GM12864 (cell line): ENCODE measurements at regions not wholly inside any gene's neighbourhood (a gene's known extent, or its start where the extent isn't known, plus 50 kb on each side); places are given as distances from the start of the nearest gene placed in this dataset.

Experiments used
- DNase-seq: peaks from one replicate; pipeline ENCODE4 v3.0.0-alpha.2; 2011; ENCODE audit warnings: low read depth
- H3K4me3 ChIP-seq: 2 replicates; pipeline ENCODE4 v1.5.1; 2011; ENCODE audit warnings: mild to moderate bottlenecking, low read depth, low read length, control low read depth
- TF ChIP-seq, protein P1 (sequence below): IDR thresholded peaks from 2 replicates; pipeline ENCODE4 v1.5.1; 2011; ENCODE audit warnings: low read depth, mild to moderate bottlenecking, moderate library complexity, low read length, control low read depth, inconsistent platforms; ENCODE audit errors: missing control alignments

DNA sequence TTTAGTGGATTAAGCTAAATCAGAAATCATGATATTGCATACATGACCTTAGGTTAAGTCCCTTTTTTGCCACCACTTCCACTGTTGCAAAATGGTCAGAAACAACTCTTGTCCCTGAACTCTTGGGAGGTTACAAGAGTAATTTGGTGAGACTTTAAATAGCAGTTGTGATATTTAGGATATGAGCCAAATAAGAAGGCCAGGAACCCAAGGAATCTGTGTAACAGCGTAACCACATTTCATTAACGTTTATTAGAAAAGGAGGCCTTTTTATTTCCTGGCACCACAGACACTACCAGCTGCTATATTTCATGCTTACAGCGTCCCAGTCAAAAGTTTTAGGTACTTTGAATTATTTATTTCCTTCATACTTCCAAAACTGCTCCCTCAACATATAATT, 268.0 kb downstream of the GPD2 start:
- no peak for DNase-seq
- no peak overlapping the region for H3K4me3 ChIP-seq
- TF ChIP-seq, protein P1, sequence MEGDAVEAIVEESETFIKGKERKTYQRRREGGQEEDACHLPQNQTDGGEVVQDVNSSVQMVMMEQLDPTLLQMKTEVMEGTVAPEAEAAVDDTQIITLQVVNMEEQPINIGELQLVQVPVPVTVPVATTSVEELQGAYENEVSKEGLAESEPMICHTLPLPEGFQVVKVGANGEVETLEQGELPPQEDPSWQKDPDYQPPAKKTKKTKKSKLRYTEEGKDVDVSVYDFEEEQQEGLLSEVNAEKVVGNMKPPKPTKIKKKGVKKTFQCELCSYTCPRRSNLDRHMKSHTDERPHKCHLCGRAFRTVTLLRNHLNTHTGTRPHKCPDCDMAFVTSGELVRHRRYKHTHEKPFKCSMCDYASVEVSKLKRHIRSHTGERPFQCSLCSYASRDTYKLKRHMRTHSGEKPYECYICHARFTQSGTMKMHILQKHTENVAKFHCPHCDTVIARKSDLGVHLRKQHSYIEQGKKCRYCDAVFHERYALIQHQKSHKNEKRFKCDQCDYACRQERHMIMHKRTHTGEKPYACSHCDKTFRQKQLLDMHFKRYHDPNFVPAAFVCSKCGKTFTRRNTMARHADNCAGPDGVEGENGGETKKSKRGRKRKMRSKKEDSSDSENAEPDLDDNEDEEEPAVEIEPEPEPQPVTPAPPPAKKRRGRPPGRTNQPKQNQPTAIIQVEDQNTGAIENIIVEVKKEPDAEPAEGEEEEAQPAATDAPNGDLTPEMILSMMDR = no peak

- DNase-seq = no peak
- TF ChIP-seq, protein P1 = no peak
- H3K4me3 ChIP-seq = no peak overlapping the region
These were observed 268.4 kb downstream of the GPD2 start for GRCh38 chr2:156704617-156705016.

- no peak for DNase-seq
- TF ChIP-seq, protein P1 = no peak
- no peak overlapping the region for H3K4me3 ChIP-seq
These were observed 270.4 kb downstream of the GPD2 start for GRCh38 chr2:156706576-156706975.

DNA sequence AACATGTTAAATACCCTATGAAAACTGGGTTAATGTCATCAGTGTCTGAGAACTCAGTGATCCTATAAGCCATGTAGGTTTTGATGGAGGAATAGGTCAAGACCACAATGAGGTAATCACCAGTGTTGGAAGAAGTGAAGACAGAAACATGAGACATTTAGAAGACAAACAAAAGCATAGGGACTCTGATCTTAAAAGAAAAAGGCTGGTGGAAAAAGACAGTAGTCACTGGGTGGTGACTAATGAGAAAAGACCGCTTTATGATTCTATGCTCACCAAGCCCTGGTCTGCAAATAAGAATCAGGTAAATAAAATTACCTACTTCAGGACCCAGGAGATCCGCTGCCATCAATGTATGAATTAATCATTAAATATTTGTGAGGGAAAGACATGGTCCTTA, 271.9 kb downstream of the GPD2 start:
- no peak for DNase-seq
- no peak overlapping the region for H3K4me3 ChIP-seq
- TF ChIP-seq, protein P1 = no peak

GRCh38 chr2:156709091-156709490, 272.9 kb downstream of the GPD2 start:
- no peak overlapping the region for H3K4me3 ChIP-seq
- TF ChIP-seq, protein P1 = no peak
- no peak for DNase-seq

DNA sequence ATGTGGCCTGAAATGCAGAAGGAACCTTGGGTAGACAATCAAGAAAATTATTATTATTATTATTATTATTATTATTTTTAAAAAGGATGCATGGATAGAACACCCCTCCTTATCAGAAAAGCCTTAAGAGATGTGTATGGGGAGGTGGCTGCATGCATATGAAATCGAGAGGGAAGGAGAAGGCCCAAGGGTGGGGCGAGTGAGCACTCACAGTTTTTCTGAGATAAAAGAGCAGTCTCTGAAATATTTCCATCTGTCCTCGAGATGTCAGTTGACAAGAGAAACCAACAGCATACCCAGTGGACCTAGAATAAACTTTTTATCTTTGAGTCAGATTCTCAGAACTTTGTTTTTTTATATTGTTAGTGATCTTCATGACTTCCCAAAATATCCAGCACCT, 282.9 kb downstream of the GPD2 start:
- no peak overlapping the region for H3K4me3 ChIP-seq
- TF ChIP-seq, protein P1 = no peak
- no peak for DNase-seq

- TF ChIP-seq, protein P1 = no peak
- H3K4me3 ChIP-seq = no peak overlapping the region
These were observed 291.7 kb downstream of the GPD2 start for GRCh38 chr2:156727867-156728266.

More at GRCh38 chr2:156727867-156728266, 291.7 kb downstream of the GPD2 start:
- DNase-seq = no peak
